HG03108 (cell line): ENCODE measurements at regions not wholly inside any gene's neighbourhood (a gene's known extent, or its start where the extent isn't known, plus 50 kb on each side); places are given as distances from the start of the nearest gene placed in this dataset.

ENCODE experiments used
- ATAC-seq: cut with Tn5 transposase; IDR thresholded peaks from one replicate; pipeline ENCODE4 v1.9.1; 2021; ENCODE audit warnings: moderate library complexity; ENCODE audit not compliant: unreplicated experiment

GRCh38 chr17:79258041-79258440 is 183.4 kb downstream of the ENGASE start:
- ATAC-seq = no peak

GRCh38 chr17:79255926-79256585 is 181.4 kb downstream of the ENGASE start:
- ATAC-seq = no peak

- no peak for ATAC-seq
Measured at GRCh38 chr17:79255456-79255855, 180.8 kb downstream of the ENGASE start.

GRCh38 chr17:79255046-79255445 is 180.4 kb downstream of the ENGASE start:
- ATAC-seq = no peak

- no peak for ATAC-seq
Measured at GRCh38 chr17:79252886-79253285, 178.3 kb downstream of the ENGASE start.

- ATAC-seq = no peak
Measured at GRCh38 chr17:79251824-79252223, 177.2 kb downstream of the ENGASE start.

- no peak for ATAC-seq
Measured at GRCh38 chr17:79249929-79250521, 175.4 kb downstream of the ENGASE start.

- ATAC-seq = no peak
Measured at GRCh38 chr17:79248843-79249493, 174.3 kb downstream of the ENGASE start.

GRCh38 chr17:79246225-79247190 is 171.9 kb downstream of the ENGASE start:
- no peak for ATAC-seq

- no peak for ATAC-seq
Measured at GRCh38 chr17:79244665-79245064, 170.0 kb downstream of the ENGASE start.

- ATAC-seq = no peak
Measured at GRCh38 chr17:79243996-79244395, 169.4 kb downstream of the ENGASE start.

GRCh38 chr17:79243603-79243990 is 169.0 kb downstream of the ENGASE start:
- ATAC-seq = no peak

- no peak for ATAC-seq
Measured at GRCh38 chr17:79242873-79243602, 168.4 kb downstream of the ENGASE start.

- ATAC-seq = no peak
Measured at GRCh38 chr17:79242393-79242792, 167.8 kb downstream of the ENGASE start.

GRCh38 chr17:79241616-79242015 is 167.0 kb downstream of the ENGASE start:
- no peak for ATAC-seq

GRCh38 chr17:79239205-79239604 is 164.6 kb downstream of the ENGASE start:
- no peak for ATAC-seq

- ATAC-seq = no peak
Measured at GRCh38 chr17:79237448-79238053, 162.9 kb downstream of the ENGASE start.

GRCh38 chr17:79235808-79236207 is 161.2 kb downstream of the ENGASE start:
- no peak for ATAC-seq

GRCh38 chr17:79233916-79234551 is 159.4 kb downstream of the ENGASE start:
- no peak for ATAC-seq

- no peak for ATAC-seq
Measured at GRCh38 chr17:79232957-79233356, 158.3 kb downstream of the ENGASE start.
